BJ (cell line): ENCODE measurements at regions not wholly inside any gene's neighbourhood (a gene's known extent, or its start where the extent isn't known, plus 50 kb on each side); places are given as distances from the start of the nearest gene placed in this dataset.

Experiments
- CTCF ChIA-PET: fragments of 350-600 bp; formaldehyde crosslinking; extraction: SDS; loops from one replicate; lab custom pipeline; 2021; ENCODE audit warnings: antibody characterized with exemption, inconsistent platforms; lab: Yijun Ruan, JAX
- POLR2A ChIA-PET: fragments of 300-600 bp; sonication (Branson Sonifier 250); formaldehyde crosslinking; extraction: SDS; loops from one replicate; lab custom pipeline; 2021; ENCODE audit warnings: antibody characterized with exemption; lab: Charles Lee
- DNase-seq: peaks from one replicate; pipeline ENCODE4 v3.0.0-alpha.2; 2011; ENCODE audit warnings: low read depth
- H3K27me3 ChIP-seq: 2 replicates; pipeline ENCODE4 v1.6.0; 2011; ENCODE audit warnings: low read length; ENCODE audit not compliant: control insufficient read depth, insufficient read depth
- H3K36me3 ChIP-seq: 2 replicates; pipeline ENCODE4 v1.5.1; 2011; ENCODE audit warnings: low read length; ENCODE audit not compliant: control insufficient read depth, insufficient read depth
- H3K4me3 ChIP-seq: 2 replicates; pipeline ENCODE4 v1.5.1; 2011; ENCODE audit warnings: low read depth, mild to moderate bottlenecking, control low read depth, low read length
- TF ChIP-seq, protein P1 (sequence below): IDR thresholded peaks from 2 replicates; pipeline ENCODE4 v1.5.1; 2011; ENCODE audit warnings: low read depth, mild to moderate bottlenecking, control low read depth, inconsistent platforms, low read length, moderate library complexity; ENCODE audit not compliant: insufficient read depth

DNA sequence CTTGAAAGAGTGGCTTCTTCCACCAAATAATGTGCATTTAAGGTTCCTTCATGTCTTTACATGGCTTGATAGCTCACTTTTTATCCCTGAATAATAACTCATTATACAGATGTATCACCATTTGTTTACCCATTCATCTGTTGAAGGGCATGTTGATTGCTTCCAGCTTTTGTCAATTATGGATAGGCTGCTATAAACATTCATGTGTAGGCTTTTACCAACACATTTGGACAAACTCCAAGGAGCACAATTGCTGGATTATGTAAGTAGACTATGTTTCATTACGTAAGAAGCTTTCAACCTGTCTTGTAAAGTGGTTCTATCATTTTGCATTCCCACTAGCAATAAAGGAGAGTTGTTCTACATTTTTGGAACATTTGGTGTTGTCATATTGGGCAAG is 2637.0 kb downstream of the PCDH7 start:
- TF ChIP-seq, protein P1, sequence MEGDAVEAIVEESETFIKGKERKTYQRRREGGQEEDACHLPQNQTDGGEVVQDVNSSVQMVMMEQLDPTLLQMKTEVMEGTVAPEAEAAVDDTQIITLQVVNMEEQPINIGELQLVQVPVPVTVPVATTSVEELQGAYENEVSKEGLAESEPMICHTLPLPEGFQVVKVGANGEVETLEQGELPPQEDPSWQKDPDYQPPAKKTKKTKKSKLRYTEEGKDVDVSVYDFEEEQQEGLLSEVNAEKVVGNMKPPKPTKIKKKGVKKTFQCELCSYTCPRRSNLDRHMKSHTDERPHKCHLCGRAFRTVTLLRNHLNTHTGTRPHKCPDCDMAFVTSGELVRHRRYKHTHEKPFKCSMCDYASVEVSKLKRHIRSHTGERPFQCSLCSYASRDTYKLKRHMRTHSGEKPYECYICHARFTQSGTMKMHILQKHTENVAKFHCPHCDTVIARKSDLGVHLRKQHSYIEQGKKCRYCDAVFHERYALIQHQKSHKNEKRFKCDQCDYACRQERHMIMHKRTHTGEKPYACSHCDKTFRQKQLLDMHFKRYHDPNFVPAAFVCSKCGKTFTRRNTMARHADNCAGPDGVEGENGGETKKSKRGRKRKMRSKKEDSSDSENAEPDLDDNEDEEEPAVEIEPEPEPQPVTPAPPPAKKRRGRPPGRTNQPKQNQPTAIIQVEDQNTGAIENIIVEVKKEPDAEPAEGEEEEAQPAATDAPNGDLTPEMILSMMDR: no peak
- CTCF ChIA-PET: no interaction called here
- DNase-seq: no peak
- POLR2A ChIA-PET: no interaction called here
- H3K36me3 ChIP-seq: no peaks in the 10 kb centered on the region
- H3K27me3 ChIP-seq: no peaks in the 10 kb centered on the region
- H3K4me3 ChIP-seq: no peak overlapping the region

DNA sequence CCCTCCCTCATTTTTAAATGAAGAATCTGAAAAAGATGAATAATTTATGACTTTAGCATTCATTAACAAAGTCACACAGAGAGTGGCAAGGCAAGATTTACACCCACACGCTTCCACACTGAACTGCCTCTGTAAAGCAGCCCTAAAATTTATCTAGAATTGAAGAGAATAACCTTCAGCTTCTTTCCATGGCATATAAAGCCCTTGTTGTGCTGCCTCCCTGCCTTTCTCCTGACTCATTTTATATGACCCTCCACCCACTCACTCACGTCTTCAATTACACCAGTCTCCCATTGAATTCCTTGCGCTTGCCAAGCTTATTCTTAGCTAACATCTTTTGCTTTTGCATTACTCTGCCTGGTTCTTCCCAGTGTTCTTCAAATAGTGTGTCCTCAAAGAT is 2649.3 kb downstream of the PCDH7 start:
- POLR2A ChIA-PET: interaction anchor here (0.6 kb wide), 1 partner anchor 1058 kb away, joined by 3 read pairs; no protein-coding TSS in a partner anchor
- CTCF ChIA-PET: no interaction called here
- DNase-seq: peak; percentile 17

DNA sequence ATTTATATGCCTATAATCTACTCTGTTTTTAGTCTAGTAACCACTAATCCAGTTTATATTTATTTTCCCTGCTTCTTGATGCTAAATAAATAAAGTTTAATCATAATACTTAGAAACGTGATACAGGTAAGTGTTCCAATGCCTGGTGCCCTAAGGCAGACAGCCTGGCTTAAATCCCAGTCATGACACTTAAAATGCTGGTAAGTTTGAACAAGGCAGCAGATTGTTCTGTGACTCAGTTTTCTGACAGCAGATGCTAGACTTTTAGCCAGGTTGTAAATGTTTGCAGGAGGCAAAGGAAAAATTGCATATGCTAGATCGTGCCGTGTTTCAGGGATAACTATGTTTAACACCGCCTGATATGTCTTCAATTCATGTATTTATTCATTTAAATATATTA is 2661.6 kb downstream of the PCDH7 start:
- ChIA-PET POLR2A (no interaction called here), CTCF (no interaction called here)
- no peaks in the 10 kb centered on the region for H3K36me3 ChIP-seq
- H3K4me3 ChIP-seq: no peak overlapping the region
- DNase-seq: no peak
- TF ChIP-seq, protein P1: no peak
- no peaks in the 10 kb centered on the region for H3K27me3 ChIP-seq

More for the DNA sequence above, 2649.3 kb downstream of the PCDH7 start:
- Histone ChIP-seq H3K4me3 (no peak overlapping the region), H3K27me3 (no peaks in the 10 kb centered on the region), H3K36me3 (no peaks in the 10 kb centered on the region)
- TF ChIP-seq, protein P1: no peak

DNA sequence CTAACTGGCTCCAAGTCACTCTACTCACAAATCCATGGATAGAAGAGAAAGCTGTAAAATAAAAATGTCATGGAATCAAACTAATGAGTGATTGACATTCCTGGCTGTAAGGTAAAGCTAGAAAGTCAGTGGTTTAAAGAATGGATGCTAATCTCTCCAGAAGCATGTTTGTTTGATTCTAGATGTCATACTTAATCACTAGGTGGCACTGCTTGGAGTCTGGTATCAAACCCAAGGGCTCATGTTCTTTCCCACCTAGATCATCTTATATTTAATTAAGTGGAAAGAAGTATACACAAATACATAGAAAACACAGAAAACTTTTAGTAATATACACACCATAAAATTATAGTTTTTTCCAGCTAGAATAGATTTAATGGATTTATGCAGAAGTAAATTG is 2666.6 kb downstream of the PCDH7 start:
- H3K36me3 ChIP-seq: no peaks in the 10 kb centered on the region
- no peak for DNase-seq
- H3K4me3 ChIP-seq: no peak overlapping the region
- ChIA-PET POLR2A (no interaction called here), CTCF (no interaction called here)
- TF ChIP-seq, protein P1: peak; percentile 8; the same call in 1 of the 2 replicates
- H3K27me3 ChIP-seq: no peaks in the 10 kb centered on the region

DNA sequence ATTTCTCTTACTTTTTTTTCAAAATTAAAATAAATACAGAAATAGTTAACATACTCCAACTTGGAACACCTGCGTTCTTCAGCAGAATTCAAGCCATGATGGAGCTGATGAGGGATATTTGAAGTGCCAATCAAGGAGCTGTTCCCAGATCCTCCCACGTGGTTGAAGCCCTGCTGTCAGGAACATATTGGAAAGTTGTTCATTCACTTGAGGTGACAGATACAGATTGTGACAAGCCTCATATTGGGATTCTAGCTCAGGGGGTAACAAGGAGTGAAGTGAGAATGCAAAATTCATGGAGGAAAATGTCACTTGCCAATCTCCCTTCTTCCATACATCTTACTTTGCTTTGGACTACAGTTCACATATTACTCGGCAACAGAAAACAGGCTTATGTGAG is 2670.8 kb downstream of the PCDH7 start:
- ChIA-PET POLR2A (no interaction called here), CTCF (no interaction called here)
- TF ChIP-seq, protein P1: no peak

More for the DNA sequence above, 2670.8 kb downstream of the PCDH7 start:
- DNase-seq: no peak
- H3K4me3 ChIP-seq: no peak overlapping the region
- no peaks in the 10 kb centered on the region for H3K27me3 ChIP-seq
- no peaks in the 10 kb centered on the region for H3K36me3 ChIP-seq
